Karpas-422 (cell line): ENCODE measurements at regions not wholly inside any gene's neighbourhood (a gene's known extent, or its start where the extent isn't known, plus 50 kb on each side); places are given as distances from the start of the nearest gene placed in this dataset.

Source experiments
- DNase-seq: peaks from one replicate; pipeline ENCODE4 v3.0.0-alpha.2; 2015
- H2AFZ ChIP-seq: fragments of 200-600 bp; sonication (generic); 2 replicates; pipeline ENCODE4 v1.6.1; 2014; ENCODE audit warnings: antibody characterized with exemption, low read length, mixed read lengths
- H3K27ac ChIP-seq: fragments of 200-600 bp; sonication (generic); 2 replicates; pipeline ENCODE4 v1.5.1; 2014; ENCODE audit warnings: mild to moderate bottlenecking, low read length, moderate library complexity
- H3K27me3 ChIP-seq: fragments of 200-600 bp; sonication (generic); 2 replicates; pipeline ENCODE4 v1.6.1; 2014; ENCODE audit warnings: low read length, mixed read lengths
- H3K36me3 ChIP-seq: fragments of 200-600 bp; sonication (generic); 2 replicates; pipeline ENCODE4 v1.6.1; 2014; ENCODE audit warnings: low read length, mixed read lengths; ENCODE audit not compliant: insufficient read depth
- H3K4me1 ChIP-seq: fragments of 200-600 bp; sonication (generic); 2 replicates; pipeline ENCODE4 v1.6.1; 2014; ENCODE audit warnings: mild to moderate bottlenecking, low read length, mixed read lengths
- H3K4me2 ChIP-seq: fragments of 200-600 bp; sonication (generic); 2 replicates; pipeline ENCODE4 v1.6.1; 2014; ENCODE audit warnings: low read length, low read depth, mild to moderate bottlenecking; ENCODE audit not compliant: poor library complexity, severe bottlenecking
- H3K4me3 ChIP-seq: fragments of 200-600 bp; sonication (generic); 2 replicates; pipeline ENCODE4 v1.5.1; 2014; ENCODE audit warnings: mild to moderate bottlenecking, antibody characterized with exemption, low read length, mixed read lengths
- H3K79me2 ChIP-seq: fragments of 200-600 bp; sonication (generic); 2 replicates; pipeline ENCODE4 v1.6.1; 2014; ENCODE audit warnings: mild to moderate bottlenecking, low read length, mixed read lengths
- H3K9ac ChIP-seq: fragments of 200-600 bp; sonication (generic); 2 replicates; pipeline ENCODE4 v1.6.0; 2014; ENCODE audit warnings: low read length
- H3K9me2 ChIP-seq: fragments of 200-600 bp; sonication (generic), shearing (Covaris generic); replicated peaks from 2 replicates; pipeline ENCODE4 v1.6.0; 2014; ENCODE audit warnings: mild to moderate bottlenecking, low read length, moderate library complexity; ENCODE audit not compliant: insufficient read depth
- H3K9me3 ChIP-seq: fragments of 300-700, 200-600 bp; sonication (generic); 2 replicates; pipeline ENCODE4 v1.6.1; 2014; ENCODE audit warnings: low read length, mixed read lengths
- H4K20me1 ChIP-seq: fragments of 200-600 bp; sonication (generic); 2 replicates; pipeline ENCODE4 v1.6.1; 2014; ENCODE audit warnings: mild to moderate bottlenecking, antibody characterized with exemption, low read length, low read depth; ENCODE audit not compliant: insufficient read depth

DNA sequence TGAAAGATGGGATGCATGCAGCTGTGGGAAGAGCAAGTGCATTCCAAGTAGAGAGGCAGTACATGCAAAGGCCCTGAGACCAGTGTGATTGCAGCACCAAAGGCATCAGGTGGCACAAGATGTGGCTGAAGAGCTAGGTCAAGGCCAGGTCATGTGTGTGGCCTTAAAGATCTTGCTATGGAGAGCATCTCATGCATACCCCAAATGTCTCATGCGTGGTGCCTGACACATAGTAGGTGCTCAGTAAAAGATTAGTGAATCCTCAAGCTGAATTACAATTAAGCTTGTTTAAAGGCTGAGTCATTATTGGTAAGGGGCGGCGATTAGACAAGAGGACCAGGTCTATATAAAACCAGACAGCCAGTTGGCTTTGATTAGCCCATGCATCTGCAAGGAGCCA is 336.6 kb downstream of the FGFR2 start:
- Histone ChIP-seq H3K9me2 (no peaks in the 10 kb centered on the region), H4K20me1 (no peaks in the 10 kb centered on the region), H3K4me1 (no peaks in the 10 kb centered on the region), H3K79me2 (no peaks in the 10 kb centered on the region), H2AFZ (no peak overlapping the region), H3K9ac (no peak overlapping the region), H3K9me3 (no peaks in the 10 kb centered on the region), H3K27me3 (no peaks in the 10 kb centered on the region), H3K4me2 (no peak overlapping the region), H3K27ac (no peak overlapping the region), H3K4me3 (no peak overlapping the region), H3K36me3 (no peaks in the 10 kb centered on the region)
- no peak for DNase-seq

DNA sequence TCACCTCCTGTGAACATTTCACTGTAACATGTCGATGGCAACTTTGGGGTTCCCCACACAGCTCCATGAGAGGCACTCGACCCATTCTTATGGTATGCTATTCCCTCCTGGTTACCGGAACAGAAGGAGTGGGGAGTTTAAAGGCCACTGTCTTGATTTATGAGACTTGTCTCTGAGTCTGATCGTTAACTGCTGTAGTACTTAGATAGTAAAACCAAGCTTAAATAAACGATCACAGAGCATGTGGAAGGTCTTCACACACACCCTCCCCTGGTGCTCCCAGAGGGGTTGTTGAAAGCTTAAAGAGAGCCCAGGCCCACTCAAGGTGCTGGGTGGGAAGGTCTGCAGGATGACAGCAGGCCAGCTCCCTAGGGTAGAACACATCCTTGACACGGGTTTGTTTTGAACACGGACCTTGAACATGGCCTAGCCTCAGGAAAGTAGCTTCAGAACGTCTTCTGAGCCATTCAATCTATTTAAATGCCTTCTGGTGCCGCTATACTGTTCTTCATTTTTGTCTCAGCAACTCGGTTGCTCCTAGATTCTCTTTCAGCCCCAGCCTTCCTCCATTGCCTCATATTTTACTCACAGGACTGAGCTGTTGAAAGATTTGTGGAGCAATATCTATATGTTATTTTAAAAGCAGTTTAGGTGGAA is 335.3 kb downstream of the FGFR2 start:
- Histone ChIP-seq H3K9me2 (no peaks in the 10 kb centered on the region), H3K36me3 (no peaks in the 10 kb centered on the region), H3K4me2 (no peak overlapping the region), H3K9me3 (0 out of 2 replicates have a peak, but pooled peaks cover 4% of the 10 kb centered on the region), H3K27ac (no peak overlapping the region), H3K4me3 (no peak overlapping the region), H2AFZ (no peak overlapping the region), H4K20me1 (no peaks in the 10 kb centered on the region), H3K4me1 (no peaks in the 10 kb centered on the region), H3K79me2 (no peaks in the 10 kb centered on the region), H3K9ac (no peak overlapping the region), H3K27me3 (no peaks in the 10 kb centered on the region)
- no peak for DNase-seq

DNA sequence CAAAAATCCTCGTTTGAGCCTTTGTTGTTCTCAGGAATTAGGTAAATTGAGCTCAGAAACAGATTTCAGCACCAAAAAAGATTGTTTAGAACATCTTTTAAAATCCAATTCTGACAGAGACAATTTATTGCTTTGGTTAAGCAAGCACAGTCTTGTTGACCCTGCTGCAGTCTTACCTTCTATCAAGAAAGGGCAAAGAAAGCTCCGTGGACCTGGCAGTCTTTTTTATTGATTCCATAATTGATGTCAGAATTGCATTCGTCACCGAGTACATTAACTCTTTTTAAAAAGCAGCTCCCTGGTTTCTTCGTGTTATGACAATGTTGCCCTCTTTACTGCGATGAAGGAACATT is 334.8 kb downstream of the FGFR2 start:
- Histone ChIP-seq H3K9me3 (0 out of 2 replicates have a peak, but pooled peaks cover 4% of the 10 kb centered on the region), H3K27ac (no peak overlapping the region), H3K4me2 (no peak overlapping the region), H4K20me1 (no peaks in the 10 kb centered on the region), H3K9ac (no peak overlapping the region), H3K4me1 (no peaks in the 10 kb centered on the region), H3K4me3 (no peak overlapping the region), H3K27me3 (no peaks in the 10 kb centered on the region), H2AFZ (no peak overlapping the region), H3K36me3 (no peaks in the 10 kb centered on the region), H3K79me2 (no peaks in the 10 kb centered on the region), H3K9me2 (no peaks in the 10 kb centered on the region)
- no peak for DNase-seq

DNA sequence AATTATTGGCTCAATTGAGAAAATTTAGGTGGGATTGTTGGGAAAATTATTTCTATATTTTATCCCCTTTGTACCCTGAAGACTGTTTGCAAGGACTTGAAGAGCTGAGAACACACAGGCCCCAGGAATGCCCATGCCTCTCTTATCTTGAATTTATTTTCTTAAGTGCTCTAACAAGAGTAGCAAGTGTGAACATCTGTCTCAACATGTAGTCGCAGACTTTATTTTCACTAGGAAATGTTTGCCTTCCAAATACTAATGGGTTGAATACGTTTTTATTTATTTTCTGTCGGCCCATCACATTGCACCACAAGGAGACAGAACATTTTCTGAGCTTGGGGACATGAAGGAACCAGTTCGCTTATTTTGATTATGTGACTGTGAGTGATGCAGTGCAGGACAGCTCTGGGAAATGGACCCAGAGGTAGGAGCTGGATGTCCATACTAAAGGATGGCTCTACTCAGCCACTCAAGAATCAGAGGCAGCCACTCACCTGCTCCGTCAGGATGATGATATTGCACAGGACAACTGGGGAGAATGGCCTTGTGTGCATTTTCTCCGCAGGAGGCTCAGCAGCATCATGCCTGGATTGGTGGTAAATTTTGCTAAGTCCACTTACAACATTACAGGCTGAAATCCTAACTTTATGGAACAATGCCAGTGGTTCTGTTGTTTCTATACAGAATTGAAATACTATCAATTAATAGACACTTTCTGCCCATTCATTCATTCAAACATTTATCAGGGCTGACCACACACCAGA is 332.7 kb downstream of the FGFR2 start:
- no peaks in the 10 kb centered on the region for H3K27me3 ChIP-seq
- H2AFZ ChIP-seq: no peak overlapping the region
- no peaks in the 10 kb centered on the region for H3K36me3 ChIP-seq
- H3K9me2 ChIP-seq: no peaks in the 10 kb centered on the region
- H3K9me3 ChIP-seq: 0 out of 2 replicates have a peak, but pooled peaks cover 4% of the 10 kb centered on the region
- no peaks in the 10 kb centered on the region for H3K79me2 ChIP-seq
- H3K9ac ChIP-seq: no peak overlapping the region
- H3K4me3 ChIP-seq: no peak overlapping the region
- H3K27ac ChIP-seq: no peak overlapping the region
- H3K4me2 ChIP-seq: no peak overlapping the region
- no peaks in the 10 kb centered on the region for H4K20me1 ChIP-seq
- no peaks in the 10 kb centered on the region for H3K4me1 ChIP-seq
- DNase-seq: no peak

DNA sequence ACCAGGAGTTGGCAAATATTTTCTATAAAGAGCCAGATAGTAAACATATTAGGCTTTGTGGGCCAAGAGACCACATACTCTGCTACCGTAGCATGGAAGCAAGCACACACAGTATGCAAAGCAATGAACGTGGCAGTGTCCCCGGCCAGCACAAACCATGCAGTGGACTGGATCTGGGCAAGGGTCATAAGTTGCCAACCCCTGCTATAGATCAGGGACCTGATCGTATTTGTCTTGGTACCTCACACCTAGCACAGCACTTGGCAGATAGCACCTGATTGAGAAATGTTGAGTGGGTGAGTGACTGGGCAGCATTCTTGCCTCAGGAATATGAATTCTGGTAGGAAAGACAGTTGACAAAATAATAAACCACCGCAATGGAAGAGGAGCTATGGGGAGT is 331.9 kb downstream of the FGFR2 start:
- Histone ChIP-seq H3K9me3 (0 out of 2 replicates have a peak, but pooled peaks cover 4% of the 10 kb centered on the region), H3K4me3 (no peak overlapping the region), H2AFZ (no peak overlapping the region), H3K27ac (no peak overlapping the region), H3K9me2 (no peaks in the 10 kb centered on the region), H4K20me1 (no peaks in the 10 kb centered on the region), H3K4me2 (no peak overlapping the region), H3K36me3 (no peaks in the 10 kb centered on the region), H3K79me2 (no peaks in the 10 kb centered on the region), H3K4me1 (no peaks in the 10 kb centered on the region), H3K9ac (no peak overlapping the region), H3K27me3 (no peaks in the 10 kb centered on the region)
- no peak for DNase-seq

DNA sequence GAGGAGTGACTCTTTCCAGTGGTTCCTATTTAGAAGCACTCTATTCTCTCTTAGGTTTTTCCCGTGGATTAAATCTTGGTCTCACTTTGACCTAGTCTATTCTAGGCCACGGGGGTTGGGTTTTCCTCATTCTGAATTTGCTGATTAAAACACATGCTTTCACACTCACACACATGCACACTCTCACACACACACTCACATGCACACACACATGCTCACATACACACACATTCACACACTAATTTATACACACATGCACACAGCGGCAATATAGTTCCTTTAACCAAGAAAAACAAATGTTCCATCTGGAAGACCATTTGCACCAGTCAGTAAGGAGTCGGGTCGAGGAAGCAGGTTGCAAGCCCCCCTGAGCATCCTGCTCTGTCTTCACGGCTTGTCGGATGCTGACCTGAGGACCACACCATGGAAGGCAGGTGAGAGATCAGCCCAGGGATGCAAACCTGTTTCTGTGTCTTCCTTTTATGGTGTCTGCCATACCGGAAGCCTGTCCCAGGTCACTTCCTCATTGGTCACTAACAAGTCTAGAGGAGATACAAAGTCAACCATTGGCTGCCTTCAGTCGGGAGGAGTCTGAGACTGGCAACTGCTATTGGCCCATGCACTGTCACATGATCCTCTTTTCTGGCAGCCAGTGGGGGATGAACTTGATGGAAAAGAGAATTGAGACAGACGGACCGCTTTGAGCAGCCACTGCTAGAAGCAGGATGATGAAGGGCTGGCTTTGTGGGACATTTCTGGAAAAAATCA is 330.8 kb downstream of the FGFR2 start:
- H3K4me2 ChIP-seq: no peak overlapping the region
- no peak overlapping the region for H3K9ac ChIP-seq
- no peaks in the 10 kb centered on the region for H4K20me1 ChIP-seq
- H2AFZ ChIP-seq: no peak overlapping the region
- no peak overlapping the region for H3K4me3 ChIP-seq
- peak; percentile 41 for DNase-seq
- H3K27ac ChIP-seq: no peak overlapping the region
- no peaks in the 10 kb centered on the region for H3K9me2 ChIP-seq
- no peaks in the 10 kb centered on the region for H3K4me1 ChIP-seq
- H3K36me3 ChIP-seq: no peaks in the 10 kb centered on the region
- H3K9me3 ChIP-seq: 0 out of 2 replicates have a peak, but pooled peaks cover 4% of the 10 kb centered on the region
- H3K27me3 ChIP-seq: no peaks in the 10 kb centered on the region
- no peaks in the 10 kb centered on the region for H3K79me2 ChIP-seq

DNA sequence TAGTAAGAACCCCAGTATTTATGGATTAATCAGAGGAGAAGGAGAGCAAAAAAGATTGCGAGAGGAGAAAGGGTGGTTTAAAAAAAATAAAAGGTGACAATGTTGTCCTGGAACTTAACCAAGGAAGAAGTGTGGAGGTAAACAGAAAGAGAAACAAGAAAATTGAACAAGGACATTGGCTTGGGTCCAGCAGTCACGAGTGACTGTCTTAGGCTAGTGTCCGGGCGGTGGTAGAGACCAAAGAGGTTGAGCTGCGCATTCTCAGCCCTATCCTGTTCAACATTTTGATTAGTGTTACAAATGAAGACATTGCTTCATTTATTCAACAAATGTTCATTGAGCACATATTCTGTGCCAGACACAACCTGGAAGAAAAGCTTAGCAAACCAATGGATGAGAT is 329.9 kb downstream of the FGFR2 start:
- Histone ChIP-seq H3K36me3 (no peaks in the 10 kb centered on the region), H2AFZ (no peak overlapping the region), H3K9me3 (0 out of 2 replicates have a peak, but pooled peaks cover 4% of the 10 kb centered on the region), H3K27ac (no peak overlapping the region), H3K4me2 (no peak overlapping the region), H3K27me3 (no peaks in the 10 kb centered on the region), H3K9ac (no peak overlapping the region), H3K4me1 (no peaks in the 10 kb centered on the region), H3K9me2 (no peaks in the 10 kb centered on the region), H3K4me3 (no peak overlapping the region), H4K20me1 (no peaks in the 10 kb centered on the region), H3K79me2 (no peaks in the 10 kb centered on the region)
- no peak for DNase-seq

DNA sequence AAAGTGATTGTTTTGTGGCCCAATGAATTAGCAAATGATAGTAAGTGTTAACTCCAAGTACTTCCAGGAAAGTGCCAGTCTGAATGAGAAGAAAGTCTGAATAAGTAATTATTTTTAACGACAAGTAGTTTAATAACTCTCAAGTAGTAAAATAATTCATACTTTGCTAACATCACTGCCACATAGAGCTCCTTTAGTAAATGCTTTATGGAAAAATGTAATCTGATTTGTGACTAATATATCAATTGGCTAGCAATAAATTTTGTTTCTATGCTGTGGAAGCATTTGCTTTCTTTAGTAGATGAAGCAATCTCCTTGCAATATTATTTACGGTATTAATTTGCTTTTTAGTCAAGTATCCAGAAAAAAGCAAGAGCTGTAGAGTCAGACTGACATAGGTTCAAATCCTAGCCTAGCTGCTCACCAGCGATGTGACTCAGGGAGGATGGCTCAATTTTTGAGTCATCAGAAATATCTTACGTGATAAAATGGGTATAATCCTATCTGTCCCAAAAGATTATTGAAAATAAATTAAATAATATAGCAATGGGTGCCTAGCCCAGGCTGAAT is 329.3 kb downstream of the FGFR2 start:
- H3K79me2 ChIP-seq: no peaks in the 10 kb centered on the region
- H3K9ac ChIP-seq: no peak overlapping the region
- H4K20me1 ChIP-seq: no peaks in the 10 kb centered on the region

More for the DNA sequence above, 329.3 kb downstream of the FGFR2 start:
- Histone ChIP-seq H3K27ac (no peak overlapping the region), H3K27me3 (no peaks in the 10 kb centered on the region), H3K36me3 (no peaks in the 10 kb centered on the region), H3K4me1 (no peaks in the 10 kb centered on the region), H2AFZ (no peak overlapping the region), H3K9me3 (0 out of 2 replicates have a peak, but pooled peaks cover 4% of the 10 kb centered on the region), H3K4me2 (no peak overlapping the region), H3K9me2 (no peaks in the 10 kb centered on the region), H3K4me3 (no peak overlapping the region)
- peak; percentile 9 for DNase-seq
